ENCODE measurements at regions not wholly inside any gene's neighbourhood (a gene's known extent, or its start where the extent isn't known, plus 50 kb on each side); places are given as distances from the start of the nearest gene placed in this dataset.

DNA sequence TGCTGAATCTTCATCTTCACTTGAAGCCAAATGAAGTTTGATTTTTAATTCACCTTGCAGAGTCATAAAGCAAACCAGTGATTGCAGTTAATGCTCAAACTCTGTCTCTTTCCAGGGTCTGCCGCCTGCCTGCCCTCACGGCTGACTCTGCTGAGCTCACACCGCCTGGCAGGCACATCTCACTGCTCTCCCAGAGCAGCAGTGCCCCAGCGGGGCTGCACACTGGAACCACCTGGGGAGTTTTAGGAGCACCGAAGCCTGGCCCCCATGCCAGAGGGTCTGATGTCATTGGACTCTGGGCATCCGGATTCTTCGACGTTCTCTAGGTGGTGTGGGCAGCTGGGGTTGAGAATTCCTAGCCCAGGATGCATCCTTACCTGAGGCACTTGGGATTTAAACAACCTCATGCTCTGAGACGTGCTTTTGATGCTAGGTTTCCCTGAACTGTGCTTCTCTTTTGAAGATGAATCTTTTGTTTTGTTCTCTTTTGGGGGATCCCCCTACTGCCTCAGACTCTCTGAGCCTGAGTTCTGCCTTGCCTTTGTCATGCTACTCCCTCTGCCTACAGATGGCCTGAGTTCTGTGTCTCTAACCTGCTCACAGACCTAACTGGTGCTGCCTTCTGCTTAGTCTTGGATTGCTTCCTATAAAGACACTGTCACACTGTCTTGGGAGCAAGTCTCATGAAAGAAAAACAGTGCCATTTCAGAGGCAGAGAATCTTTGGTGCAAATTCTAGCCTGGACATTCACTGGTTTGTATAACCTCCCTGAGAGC lies 438.1 kb upstream of the CCL2 start:
- no peak overlapping the region for H3K4me3 ChIP-seq (ENCODE audit: low read depth, low read length)
- TF ChIP-seq, protein P1, sequence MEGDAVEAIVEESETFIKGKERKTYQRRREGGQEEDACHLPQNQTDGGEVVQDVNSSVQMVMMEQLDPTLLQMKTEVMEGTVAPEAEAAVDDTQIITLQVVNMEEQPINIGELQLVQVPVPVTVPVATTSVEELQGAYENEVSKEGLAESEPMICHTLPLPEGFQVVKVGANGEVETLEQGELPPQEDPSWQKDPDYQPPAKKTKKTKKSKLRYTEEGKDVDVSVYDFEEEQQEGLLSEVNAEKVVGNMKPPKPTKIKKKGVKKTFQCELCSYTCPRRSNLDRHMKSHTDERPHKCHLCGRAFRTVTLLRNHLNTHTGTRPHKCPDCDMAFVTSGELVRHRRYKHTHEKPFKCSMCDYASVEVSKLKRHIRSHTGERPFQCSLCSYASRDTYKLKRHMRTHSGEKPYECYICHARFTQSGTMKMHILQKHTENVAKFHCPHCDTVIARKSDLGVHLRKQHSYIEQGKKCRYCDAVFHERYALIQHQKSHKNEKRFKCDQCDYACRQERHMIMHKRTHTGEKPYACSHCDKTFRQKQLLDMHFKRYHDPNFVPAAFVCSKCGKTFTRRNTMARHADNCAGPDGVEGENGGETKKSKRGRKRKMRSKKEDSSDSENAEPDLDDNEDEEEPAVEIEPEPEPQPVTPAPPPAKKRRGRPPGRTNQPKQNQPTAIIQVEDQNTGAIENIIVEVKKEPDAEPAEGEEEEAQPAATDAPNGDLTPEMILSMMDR (conservative IDR thresholded peaks at IDR 0.05; ENCODE audit: low read depth, low read length) = no peak
- DNase-seq (ENCODE audit: low read depth) = no peak

DNA sequence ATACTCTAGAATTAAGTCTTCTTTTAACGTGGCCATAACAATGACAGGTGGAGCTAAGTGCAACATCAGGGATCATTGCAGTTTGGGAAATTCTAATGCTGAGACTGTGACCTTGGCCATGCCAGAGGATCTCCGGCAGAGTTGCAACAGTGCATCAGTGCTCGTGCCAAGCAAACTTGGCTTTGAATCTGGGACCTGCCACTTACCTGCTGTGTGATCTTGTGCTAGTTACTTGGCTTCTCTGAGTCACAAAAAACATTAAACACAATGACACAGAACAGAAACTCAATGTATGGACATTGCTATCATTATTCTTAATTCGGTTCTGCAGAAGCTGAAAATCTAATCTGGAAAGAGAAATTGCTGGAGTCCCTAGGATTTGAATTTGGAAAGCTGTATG lies 435.5 kb upstream of the CCL2 start:
- TF ChIP-seq, protein P1 (conservative IDR thresholded peaks at IDR 0.05; ENCODE audit: low read depth, low read length) = no peak
- no peak overlapping the region for H3K4me3 ChIP-seq (ENCODE audit: low read depth, low read length)
- no peak for DNase-seq (ENCODE audit: low read depth)

DNA sequence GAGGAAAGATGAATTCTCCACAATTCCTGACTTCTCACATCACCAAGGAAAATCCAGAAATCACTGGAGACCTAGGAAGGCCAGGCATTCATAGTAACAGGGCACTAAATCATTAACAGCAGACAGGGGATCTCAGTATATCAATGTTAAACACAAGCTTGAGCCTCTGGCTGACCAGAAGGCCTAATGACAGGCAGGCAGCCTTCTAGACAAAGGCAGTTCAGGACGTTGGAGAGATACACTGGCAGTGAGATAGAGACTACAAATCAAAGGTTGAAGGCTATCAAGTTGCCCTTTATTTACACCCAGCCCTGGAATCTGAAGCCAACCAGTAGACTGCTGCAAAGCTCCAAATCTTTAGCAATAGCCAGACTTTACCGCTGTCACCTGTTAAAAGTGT lies 422.8 kb upstream of the CCL2 start:
- TF ChIP-seq, protein P1 (conservative IDR thresholded peaks at IDR 0.05; ENCODE audit: low read depth, low read length) = no peak
- DNase-seq (ENCODE audit: low read depth) = no peak
- no peak overlapping the region for H3K4me3 ChIP-seq (ENCODE audit: low read depth, low read length)

GRCh38 chr17:33837281-33837680 lies 417.8 kb upstream of the CCL2 start:
- no peak for DNase-seq (ENCODE audit: low read depth)
- TF ChIP-seq, protein P1 (conservative IDR thresholded peaks at IDR 0.05; ENCODE audit: low read depth, low read length) = no peak
- no peak overlapping the region for H3K4me3 ChIP-seq (ENCODE audit: low read depth, low read length)

GRCh38 chr17:33838281-33838680 lies 416.8 kb upstream of the CCL2 start:
- TF ChIP-seq, protein P1 (conservative IDR thresholded peaks at IDR 0.05; ENCODE audit: low read depth, low read length) = no peak
- no peak overlapping the region for H3K4me3 ChIP-seq (ENCODE audit: low read depth, low read length)
- peak; percentile 87 for DNase-seq (ENCODE audit: low read depth)

DNA sequence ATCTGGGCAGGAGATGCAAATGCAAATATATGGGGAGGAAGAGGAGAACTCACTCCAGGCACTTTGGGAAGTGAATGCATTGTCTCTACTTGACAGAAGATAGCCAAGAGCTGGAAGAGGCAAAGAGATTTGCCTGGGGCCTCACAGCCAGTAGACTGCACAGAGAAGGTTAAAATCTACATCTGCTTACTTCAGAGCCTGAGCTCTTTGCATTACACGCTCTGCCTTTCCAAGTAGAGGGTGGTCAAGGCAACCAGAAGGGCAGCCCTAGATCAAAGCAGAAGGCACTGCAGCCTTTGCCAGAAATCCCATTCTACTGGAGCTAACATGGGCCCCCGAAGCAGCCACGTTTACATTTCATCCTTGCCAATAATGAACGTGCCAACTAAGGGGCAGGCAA lies 407.2 kb upstream of the CCL2 start:
- no peak overlapping the region for H3K4me3 ChIP-seq (ENCODE audit: low read depth, low read length)
- DNase-seq (ENCODE audit: low read depth) = no peak
- TF ChIP-seq, protein P1 (conservative IDR thresholded peaks at IDR 0.05; ENCODE audit: low read depth, low read length) = no peak

DNA sequence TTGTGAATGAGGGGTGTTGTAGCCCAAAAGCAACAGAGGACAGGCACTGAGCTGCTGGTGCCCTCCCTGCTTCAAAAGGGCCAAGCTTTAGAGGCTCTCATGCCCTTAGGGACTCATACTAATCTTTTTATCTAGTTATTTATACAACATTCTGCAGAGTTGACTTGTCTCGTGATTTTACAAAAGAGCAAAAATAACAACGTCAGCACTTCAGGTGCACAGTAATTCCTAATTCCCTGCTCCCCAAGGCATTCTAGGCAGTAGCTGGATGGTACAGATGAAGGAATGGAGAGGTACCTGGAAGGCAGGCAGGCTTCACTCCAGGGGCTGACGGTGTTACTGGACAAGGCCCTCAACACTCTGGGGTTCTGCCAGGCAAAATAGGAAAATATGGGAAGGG lies 406.7 kb upstream of the CCL2 start:
- no peak for DNase-seq (ENCODE audit: low read depth)

More for the DNA sequence above, 406.7 kb upstream of the CCL2 start:
- TF ChIP-seq, protein P1 (conservative IDR thresholded peaks at IDR 0.05; ENCODE audit: low read depth, low read length) = no peak
- H3K4me3 ChIP-seq (ENCODE audit: low read depth, low read length) = no peak overlapping the region
